ENCODE measurements at regions not wholly inside any gene's neighbourhood (a gene's known extent, or its start where the extent isn't known, plus 50 kb on each side); places are given as distances from the start of the nearest gene placed in this dataset.

DNA sequence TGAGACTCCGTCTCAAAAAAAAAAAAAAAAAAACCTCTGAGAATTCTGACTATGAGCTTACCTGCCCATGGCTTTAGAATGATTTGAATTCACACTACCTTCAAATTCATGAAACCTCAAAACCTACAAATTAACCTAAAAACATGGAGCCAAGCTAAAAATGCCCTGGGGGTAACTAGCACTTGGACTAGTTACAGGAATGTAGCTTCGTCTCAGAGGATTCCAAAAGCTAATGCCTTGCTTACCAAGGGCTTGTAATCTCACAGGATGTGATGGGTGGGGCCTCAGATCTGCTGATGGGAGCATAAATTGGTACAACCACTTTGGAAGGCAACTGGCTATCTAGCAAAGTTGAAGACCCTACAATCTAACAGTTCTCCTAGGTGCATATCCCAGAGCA lies 79.4 kb upstream of the SPRY1 start:
- TF ChIP-seq, protein P1, sequence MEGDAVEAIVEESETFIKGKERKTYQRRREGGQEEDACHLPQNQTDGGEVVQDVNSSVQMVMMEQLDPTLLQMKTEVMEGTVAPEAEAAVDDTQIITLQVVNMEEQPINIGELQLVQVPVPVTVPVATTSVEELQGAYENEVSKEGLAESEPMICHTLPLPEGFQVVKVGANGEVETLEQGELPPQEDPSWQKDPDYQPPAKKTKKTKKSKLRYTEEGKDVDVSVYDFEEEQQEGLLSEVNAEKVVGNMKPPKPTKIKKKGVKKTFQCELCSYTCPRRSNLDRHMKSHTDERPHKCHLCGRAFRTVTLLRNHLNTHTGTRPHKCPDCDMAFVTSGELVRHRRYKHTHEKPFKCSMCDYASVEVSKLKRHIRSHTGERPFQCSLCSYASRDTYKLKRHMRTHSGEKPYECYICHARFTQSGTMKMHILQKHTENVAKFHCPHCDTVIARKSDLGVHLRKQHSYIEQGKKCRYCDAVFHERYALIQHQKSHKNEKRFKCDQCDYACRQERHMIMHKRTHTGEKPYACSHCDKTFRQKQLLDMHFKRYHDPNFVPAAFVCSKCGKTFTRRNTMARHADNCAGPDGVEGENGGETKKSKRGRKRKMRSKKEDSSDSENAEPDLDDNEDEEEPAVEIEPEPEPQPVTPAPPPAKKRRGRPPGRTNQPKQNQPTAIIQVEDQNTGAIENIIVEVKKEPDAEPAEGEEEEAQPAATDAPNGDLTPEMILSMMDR (conservative IDR thresholded peaks at IDR 0.05; ENCODE audit: low read depth, low read length) = no peak
- TF ChIP-seq EZH2 (IDR thresholded peaks at IDR 0.05; ENCODE audit: low read length, unreplicated experiment) = no peak
